ENCODE measurements at regions not wholly inside any gene's neighbourhood (a gene's known extent, or its start where the extent isn't known, plus 50 kb on each side); places are given as distances from the start of the nearest gene placed in this dataset.

- no peak overlapping the region for H3K4me3 ChIP-seq
- peaks cover 0 to 14% (median 0%) of the 10 kb centered on the region in 12 donors for H3K9me3 ChIP-seq
- no peak for ATAC-seq
- 63 to 80% (median 76%) methylated on average over 5 of the region's 5 CpGs for WGBS, 4 donors
- H3K36me3 ChIP-seq = no peaks in the 10 kb centered on the region
- no peak for DNase-seq
- H3K4me1 ChIP-seq = no peaks in the 10 kb centered on the region
- no peak overlapping the region for H3K27ac ChIP-seq
- no peak for TF ChIP-seq POLR2A (IDR thresholded peaks at IDR 0.05)
- TF ChIP-seq CTCF (IDR thresholded peaks at IDR 0.05) = no peak
- no peaks in the 10 kb centered on the region for H3K27me3 ChIP-seq
- intact Hi-C loops (cut with DNase I) = no loop called here
Measured at GRCh38 chr22:34934261-34934660, 131.7 kb upstream of the ISX start.

- DNase-seq (no peak), ATAC-seq (no peak)
- WGBS, 4 donors = 73 to 82% (median 77%) methylated on average over 2 of the region's 2 CpGs
- Histone ChIP-seq H3K4me3 (no peak overlapping the region), H3K27me3 (peaks cover 0 to 19% (median 0%) of the 10 kb centered on the region in 9 donors), H3K9me3 (peaks cover 0 to 14% (median 0%) of the 10 kb centered on the region in 12 donors), H3K4me1 (no peaks in the 10 kb centered on the region), H3K27ac (no peak overlapping the region), H3K36me3 (no peaks in the 10 kb centered on the region)
- intact Hi-C loops (cut with DNase I) = loop anchor here in 1 of 10 donors (10.0 kb wide), 1 partner anchor 71 kb away; no protein-coding TSS in a partner anchor
- TF ChIP-seq POLR2A (IDR thresholded peaks at IDR 0.05) (no peak), CTCF (IDR thresholded peaks at IDR 0.05) (no peak)
Measured at GRCh38 chr22:34943830-34944229, 122.1 kb upstream of the ISX start.

- H3K4me3 ChIP-seq = no peak overlapping the region
- no peak for DNase-seq
- H3K4me1 ChIP-seq = no peaks in the 10 kb centered on the region
- no peak overlapping the region for H3K27ac ChIP-seq
- 69 to 85% (median 81%) methylated on average over 5 of the region's 5 CpGs for WGBS, 4 donors
- H3K36me3 ChIP-seq = no peaks in the 10 kb centered on the region
- H3K9me3 ChIP-seq = peaks cover 0 to 4% (median 0%) of the 10 kb centered on the region in 12 donors
- no peak for TF ChIP-seq POLR2A (IDR thresholded peaks at IDR 0.05)
- no peak for TF ChIP-seq CTCF (IDR thresholded peaks at IDR 0.05)
- no peak for ATAC-seq
- intact Hi-C loops (cut with DNase I) = loop anchor here in 1 of 10 donors (10.0 kb wide), 1 partner anchor 68 kb away; no protein-coding TSS in a partner anchor
- H3K27me3 ChIP-seq = peaks cover 0 to 19% (median 0%) of the 10 kb centered on the region in 9 donors
Measured at GRCh38 chr22:34946339-34946985, 119.5 kb upstream of the ISX start.

GRCh38 chr22:34950489-34950888 is 115.5 kb upstream of the ISX start:
- TF ChIP-seq POLR2A (IDR thresholded peaks at IDR 0.05) (no peak), CTCF (IDR thresholded peaks at IDR 0.05) (no peak)
- no peaks in the 10 kb centered on the region for H3K36me3 ChIP-seq
- 24 to 32% (median 29%) methylated on average over 4 of the region's 4 CpGs for WGBS, 4 donors
- no peaks in the 10 kb centered on the region for H3K4me1 ChIP-seq
- H3K27ac ChIP-seq = no peak overlapping the region
- no peak for ATAC-seq
- intact Hi-C loops (cut with DNase I) = loop anchor here in 1 of 10 donors (10.0 kb wide), 1 partner anchor 66 kb away; no protein-coding TSS in a partner anchor
- DNase-seq = no peak
- no peaks in the 10 kb centered on the region for H3K9me3 ChIP-seq
- H3K27me3 ChIP-seq = peaks cover 0 to 13% (median 0%) of the 10 kb centered on the region in 9 donors
- no peak overlapping the region for H3K4me3 ChIP-seq

All from heart left ventricle (tissue), 16 donors.